ES-I3 (cell line): ENCODE measurements at regions not wholly inside any gene's neighbourhood (a gene's known extent, or its start where the extent isn't known, plus 50 kb on each side); places are given as distances from the start of the nearest gene placed in this dataset.
A peak's percentile ranks its signal among the peaks of the same experiment; 100 is the strongest.
"Not testable (repeated sequence)": the region's sequence is repeated elsewhere in the genome, so short reads cannot be mapped to it uniquely, and the experiment has no call there.

Source experiments
- H3K36me3 ChIP-seq: 2 replicates; pipeline ENCODE4 v1.6.1; 2013; ENCODE audit warnings: mild to moderate bottlenecking, low read length, control low read depth, moderate library complexity; ENCODE audit not compliant: insufficient read depth
- H3K4me1 ChIP-seq: 2 replicates; pipeline ENCODE4 v1.6.1; 2013; ENCODE audit warnings: mild to moderate bottlenecking, control low read depth, low read length; ENCODE audit not compliant: insufficient read depth
- H3K9ac ChIP-seq: 2 replicates; pipeline ENCODE4 v1.6.1; 2013; ENCODE audit warnings: low read depth, mild to moderate bottlenecking, low read length, moderate library complexity
- H3K9me3 ChIP-seq: 2 replicates; pipeline ENCODE4 v1.6.1; 2013; ENCODE audit warnings: mild to moderate bottlenecking, low read length, moderate library complexity; ENCODE audit not compliant: control insufficient read depth, insufficient read depth

- H3K36me3 ChIP-seq: no peaks in the 10 kb centered on the region
- H3K9me3 ChIP-seq: no peaks in the 10 kb centered on the region
- no peak overlapping the region for H3K9ac ChIP-seq
- peaks cover 40% of the 10 kb centered on the region for H3K4me1 ChIP-seq
Measured at GRCh38 chr1:54479841-54480524, 68.0 kb upstream of the ACOT11 start.

GRCh38 chr1:54479251-54479650, 68.8 kb upstream of the ACOT11 start:
- H3K9ac ChIP-seq: no peak overlapping the region
- H3K4me1 ChIP-seq: peaks cover 42% of the 10 kb centered on the region
- no peaks in the 10 kb centered on the region for H3K9me3 ChIP-seq
- no peaks in the 10 kb centered on the region for H3K36me3 ChIP-seq

GRCh38 chr1:54477153-54477561, 70.9 kb upstream of the ACOT11 start:
- H3K4me1 ChIP-seq: peaks cover 44% of the 10 kb centered on the region
- H3K9me3 ChIP-seq: no peaks in the 10 kb centered on the region
- no peak overlapping the region for H3K9ac ChIP-seq
- H3K36me3 ChIP-seq: no peaks in the 10 kb centered on the region

GRCh38 chr1:54476530-54477109, 70.4 kb upstream of the SSBP3 start:
- H3K36me3 ChIP-seq: no peaks in the 10 kb centered on the region
- H3K9ac ChIP-seq: no peak overlapping the region
- H3K9me3 ChIP-seq: no peaks in the 10 kb centered on the region
- H3K4me1 ChIP-seq: peaks cover 47% of the 10 kb centered on the region

GRCh38 chr1:54475946-54476516, 69.8 kb upstream of the SSBP3 start:
- H3K9me3 ChIP-seq: no peaks in the 10 kb centered on the region
- H3K9ac ChIP-seq: peak overlapping the region; percentile 58; the same call in 1 of the 2 replicates
- H3K36me3 ChIP-seq: no peaks in the 10 kb centered on the region
- H3K4me1 ChIP-seq: peaks cover 47% of the 10 kb centered on the region

GRCh38 chr1:54475357-54475881, 69.2 kb upstream of the SSBP3 start:
- Histone ChIP-seq H3K4me1 (peaks cover 41% of the 10 kb centered on the region), H3K9me3 (no peaks in the 10 kb centered on the region), H3K36me3 (no peaks in the 10 kb centered on the region), H3K9ac (peak overlapping the region; percentile 58; the same call in 1 of the 2 replicates)

- no peaks in the 10 kb centered on the region for H3K9me3 ChIP-seq
- peak overlapping the region; percentile 58; the same call in 1 of the 2 replicates for H3K9ac ChIP-seq
- H3K36me3 ChIP-seq: no peaks in the 10 kb centered on the region
- peaks cover 33% of the 10 kb centered on the region for H3K4me1 ChIP-seq
Measured at GRCh38 chr1:54474310-54475251, 68.4 kb upstream of the SSBP3 start.

GRCh38 chr1:54471588-54471987, 65.4 kb upstream of the SSBP3 start:
- Histone ChIP-seq H3K9me3 (no peaks in the 10 kb centered on the region), H3K9ac (no peak overlapping the region), H3K4me1 (peaks cover 19% of the 10 kb centered on the region), H3K36me3 (no peaks in the 10 kb centered on the region)

- not testable (repeated sequence) for H3K9me3 ChIP-seq, H3K36me3 ChIP-seq, H3K9ac ChIP-seq
- H3K4me1 ChIP-seq: peaks cover 27% of the 10 kb centered on the region
Measured at GRCh38 chr1:54469444-54469843, 63.2 kb upstream of the SSBP3 start.

GRCh38 chr1:54468288-54469084, 62.3 kb upstream of the SSBP3 start:
- H3K9ac ChIP-seq, H3K36me3 ChIP-seq, H3K9me3 ChIP-seq: not testable (repeated sequence)
- peaks cover 33% of the 10 kb centered on the region for H3K4me1 ChIP-seq

GRCh38 chr1:54465351-54465811, 59.2 kb upstream of the SSBP3 start:
- H3K9ac ChIP-seq: no peak overlapping the region
- H3K36me3 ChIP-seq: no peaks in the 10 kb centered on the region
- no peaks in the 10 kb centered on the region for H3K9me3 ChIP-seq
- H3K4me1 ChIP-seq: peaks cover 53% of the 10 kb centered on the region

- Histone ChIP-seq H3K9me3 (no peaks in the 10 kb centered on the region), H3K9ac (no peak overlapping the region), H3K36me3 (no peaks in the 10 kb centered on the region), H3K4me1 (peaks cover 58% of the 10 kb centered on the region)
Measured at GRCh38 chr1:54464477-54465146, 58.4 kb upstream of the SSBP3 start.

GRCh38 chr1:54464031-54464476, 57.9 kb upstream of the SSBP3 start:
- Histone ChIP-seq H3K4me1 (peaks cover 63% of the 10 kb centered on the region), H3K9me3 (no peaks in the 10 kb centered on the region), H3K36me3 (no peaks in the 10 kb centered on the region), H3K9ac (no peak overlapping the region)
